Loucy (cell line): ENCODE measurements at regions not wholly inside any gene's neighbourhood (a gene's known extent, or its start where the extent isn't known, plus 50 kb on each side); places are given as distances from the start of the nearest gene placed in this dataset.

ENCODE experiments used
- H2AFZ ChIP-seq: fragments of 200-600 bp; sonication (generic); 2 replicates; pipeline ENCODE4 v1.6.0; 2016; ENCODE audit warnings: antibody characterized with exemption, mild to moderate bottlenecking, low read length, moderate library complexity
- H3F3A ChIP-seq: fragments of 200-600 bp; 2 replicates; pipeline ENCODE4 v1.6.0; 2016; ENCODE audit warnings: antibody characterized with exemption, low read depth, mild to moderate bottlenecking
- H3K27me3 ChIP-seq: fragments of 200-600 bp; sonication (generic); 2 replicates; pipeline ENCODE4 v1.6.1; 2014; ENCODE audit warnings: low read length, mild to moderate bottlenecking; ENCODE audit not compliant: insufficient read depth, poor library complexity, severe bottlenecking
- H3K36me3 ChIP-seq: fragments of 200-600 bp; sonication (generic); 2 replicates; pipeline ENCODE4 v1.6.1; 2016; ENCODE audit warnings: low read length; ENCODE audit not compliant: insufficient read depth
- H3K4me1 ChIP-seq: fragments of 200-600 bp; sonication (generic); 2 replicates; pipeline ENCODE4 v1.5.1; 2014; ENCODE audit warnings: low read length, mild to moderate bottlenecking; ENCODE audit not compliant: insufficient read depth, poor library complexity, severe bottlenecking
- H3K4me2 ChIP-seq: fragments of 200-600 bp; sonication (generic); 2 replicates; pipeline ENCODE4 v1.6.0; 2014; ENCODE audit warnings: antibody characterized with exemption, low read length, low read depth, mild to moderate bottlenecking; ENCODE audit not compliant: poor library complexity, severe bottlenecking
- H3K4me3 ChIP-seq: fragments of 200-600 bp; sonication (generic); 2 replicates; pipeline ENCODE4 v1.5.1; 2014; ENCODE audit warnings: low read length, mild to moderate bottlenecking, mixed read lengths; ENCODE audit not compliant: poor library complexity, severe bottlenecking
- H3K79me2 ChIP-seq: fragments of 200-600 bp; sonication (generic); 2 replicates; pipeline ENCODE4 v1.6.1; 2014; ENCODE audit warnings: low read length; ENCODE audit not compliant: insufficient read depth
- H3K9ac ChIP-seq: fragments of 200-600 bp; sonication (generic); 2 replicates; pipeline ENCODE4 v1.6.0; 2014; ENCODE audit warnings: mild to moderate bottlenecking, low read depth, low read length, moderate library complexity; ENCODE audit not compliant: poor library complexity, severe bottlenecking
- H3K9me2 ChIP-seq: fragments of 200-600 bp; sonication (generic); replicated peaks from 2 replicates; pipeline ENCODE4 v1.6.1; 2016; ENCODE audit warnings: low read depth, low read length, mixed read lengths
- H3K9me3 ChIP-seq: fragments of 200-600 bp; sonication (generic); 2 replicates; pipeline ENCODE4 v1.6.1; 2014; ENCODE audit warnings: mild to moderate bottlenecking, antibody characterized with exemption, low read length, low read depth; ENCODE audit not compliant: insufficient read depth
- H4K20me1 ChIP-seq: fragments of 200-600 bp; sonication (generic); 2 replicates; pipeline ENCODE4 v1.6.0; 2014; ENCODE audit warnings: antibody characterized with exemption, low read length, mild to moderate bottlenecking; ENCODE audit not compliant: insufficient read depth, poor library complexity, severe bottlenecking
- CTCF ChIP-seq: fragments of 200-600 bp; sonication (generic); conservative IDR thresholded peaks from 2 replicates; pipeline ENCODE4 v1.5.1; 2014; ENCODE audit warnings: mild to moderate bottlenecking, antibody characterized with exemption, low read length
- EZH2phosphoT487 ChIP-seq: fragments of 200-600 bp; IDR thresholded peaks from 2 replicates; pipeline ENCODE4 v1.6.1; 2018; ENCODE audit warnings: antibody characterized with exemption, mild to moderate bottlenecking, moderate library complexity, borderline replicate concordance

GRCh38 chr14:39991041-39991440, 558.8 kb upstream of the FBXO33 start:
- H4K20me1 ChIP-seq = no peaks in the 10 kb centered on the region
- no peak for TF ChIP-seq CTCF
- no peak for TF ChIP-seq EZH2phosphoT487

DNA sequence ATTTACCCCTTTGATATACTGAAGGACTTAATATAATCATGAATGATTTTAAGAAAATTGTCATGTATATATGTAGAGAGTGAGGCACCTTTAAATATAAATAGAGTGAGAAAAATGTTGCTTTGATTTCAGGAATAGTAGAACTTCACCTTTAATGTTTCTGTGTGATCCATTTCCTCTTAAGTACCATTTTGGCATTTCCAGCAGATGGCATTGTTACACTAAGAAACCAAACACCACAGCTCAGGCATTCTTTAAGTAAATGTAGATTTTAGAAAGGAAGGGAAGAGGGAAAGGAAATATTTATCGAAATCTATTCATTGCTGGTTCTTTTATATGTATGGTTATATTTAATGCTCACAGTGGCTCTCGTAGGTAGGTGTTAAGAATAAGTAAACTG, 556.7 kb upstream of the FBXO33 start:
- Histone ChIP-seq H3K9me2 (no peaks in the 10 kb centered on the region), H4K20me1 (no peaks in the 10 kb centered on the region), H3F3A (no peaks in the 10 kb centered on the region), H3K4me1 (no peaks in the 10 kb centered on the region), H3K36me3 (no peaks in the 10 kb centered on the region), H3K79me2 (no peaks in the 10 kb centered on the region), H3K9ac (no peak overlapping the region), H2AFZ (no peak overlapping the region), H3K27me3 (no peaks in the 10 kb centered on the region), H3K4me3 (no peak overlapping the region), H3K4me2 (no peak overlapping the region), H3K9me3 (no peaks in the 10 kb centered on the region)
- peak; percentile 63 for TF ChIP-seq CTCF
- TF ChIP-seq EZH2phosphoT487 = no peak

More at GRCh38 chr14:39991041-39991440, 558.8 kb upstream of the FBXO33 start:
- H3K27me3 ChIP-seq = no peaks in the 10 kb centered on the region
- H3K36me3 ChIP-seq = no peaks in the 10 kb centered on the region
- H3K9me3 ChIP-seq = no peaks in the 10 kb centered on the region
- no peak overlapping the region for H2AFZ ChIP-seq
- H3K4me3 ChIP-seq = no peak overlapping the region
- H3K4me2 ChIP-seq = no peak overlapping the region
- no peaks in the 10 kb centered on the region for H3F3A ChIP-seq
- H3K9me2 ChIP-seq = no peaks in the 10 kb centered on the region
- no peaks in the 10 kb centered on the region for H3K4me1 ChIP-seq
- H3K9ac ChIP-seq = no peak overlapping the region
- no peaks in the 10 kb centered on the region for H3K79me2 ChIP-seq

- H3K4me3 ChIP-seq = no peak overlapping the region
- H3K9me3 ChIP-seq = no peaks in the 10 kb centered on the region
- H3F3A ChIP-seq = no peaks in the 10 kb centered on the region
- no peak overlapping the region for H3K4me2 ChIP-seq
- no peaks in the 10 kb centered on the region for H3K9me2 ChIP-seq
- no peak overlapping the region for H2AFZ ChIP-seq
- no peaks in the 10 kb centered on the region for H3K79me2 ChIP-seq
- no peak for TF ChIP-seq EZH2phosphoT487
- TF ChIP-seq CTCF = no peak
- no peaks in the 10 kb centered on the region for H4K20me1 ChIP-seq
- no peaks in the 10 kb centered on the region for H3K4me1 ChIP-seq
- no peaks in the 10 kb centered on the region for H3K27me3 ChIP-seq
- H3K9ac ChIP-seq = no peak overlapping the region
- H3K36me3 ChIP-seq = no peaks in the 10 kb centered on the region
Observed at GRCh38 chr14:39984323-39984722, 552.1 kb upstream of the FBXO33 start.
